OCI-LY7 (cell line): ENCODE measurements at regions not wholly inside any gene's neighbourhood (a gene's known extent, or its start where the extent isn't known, plus 50 kb on each side); places are given as distances from the start of the nearest gene placed in this dataset.

Source experiments
- BruUV-seq: library from RNA; stranded (reverse); fragments of 400-500 nt; replicated peaks from 2 replicates; lab custom pipeline; 2021; lab: Mats Ljungman, UMichigan
- CTCF ChIA-PET: fragments of 300-600 bp; sonication (Branson Sonifier 250); formaldehyde crosslinking; loops from one replicate; lab custom pipeline; 2022; ENCODE audit warnings: antibody characterized with exemption; ENCODE audit not compliant: unreplicated experiment; lab: Charles Lee
- POLR2A ChIA-PET: fragments of 300-600 bp; sonication (Branson Sonifier 250); formaldehyde crosslinking; loops from one replicate; lab custom pipeline; 2022; ENCODE audit warnings: antibody characterized with exemption; lab: Charles Lee
- DNase-seq: peaks from one replicate; pipeline ENCODE4 v3.0.0-alpha.2; 2015; ENCODE audit warnings: low spot score
- H2AFZ ChIP-seq: fragments of 200-600 bp; sonication (generic), shearing (Covaris generic); 2 replicates; pipeline ENCODE4 v1.6.1; 2014; ENCODE audit warnings: mild to moderate bottlenecking, antibody characterized with exemption, low read length, moderate library complexity
- H3K27ac ChIP-seq: fragments of 200-600 bp; sonication (generic); 2 replicates; pipeline ENCODE4 v1.5.1; 2014; ENCODE audit warnings: mixed run types, low read depth, mild to moderate bottlenecking, moderate library complexity, low read length, inconsistent platforms; ENCODE audit not compliant: poor library complexity, severe bottlenecking
- H3K36me3 ChIP-seq: fragments of 200-600 bp; sonication (generic); 2 replicates; pipeline ENCODE4 v1.6.1; 2014; ENCODE audit warnings: mild to moderate bottlenecking, antibody characterized with exemption, low read length, moderate library complexity, mixed read lengths; ENCODE audit not compliant: insufficient read depth
- H3K4me1 ChIP-seq: fragments of 200-600 bp; sonication (generic); 2 replicates; pipeline ENCODE4 v1.5.1; 2014; ENCODE audit warnings: mild to moderate bottlenecking, low read length; ENCODE audit not compliant: insufficient read depth, poor library complexity, severe bottlenecking
- H3K4me2 ChIP-seq: fragments of 200-600 bp; sonication (generic); 2 replicates; pipeline ENCODE4 v1.6.1; 2014; ENCODE audit warnings: mild to moderate bottlenecking, low read length
- H3K4me3 ChIP-seq: fragments of 200-600 bp; sonication (generic); 2 replicates; pipeline ENCODE4 v1.5.1; 2014; ENCODE audit warnings: mild to moderate bottlenecking, low read depth, low read length; ENCODE audit not compliant: poor library complexity, severe bottlenecking
- H3K79me2 ChIP-seq: fragments of 200-600 bp; sonication (generic); 2 replicates; pipeline ENCODE4 v1.6.1; 2016; ENCODE audit warnings: low read depth, mild to moderate bottlenecking, low read length, moderate library complexity, mixed read lengths; ENCODE audit not compliant: insufficient read depth
- H3K9me2 ChIP-seq: fragments of 200-600 bp; sonication (generic); 2 replicates; pipeline ENCODE4 v1.6.1; 2016; ENCODE audit warnings: mild to moderate bottlenecking, low read length, mixed read lengths; ENCODE audit not compliant: insufficient read depth
- H3K9me3 ChIP-seq: fragments of 200-600 bp; sonication (generic); 2 replicates; pipeline ENCODE4 v1.6.1; 2014; ENCODE audit warnings: mild to moderate bottlenecking, mixed run types, low read length, mixed read lengths
- H4K20me1 ChIP-seq: fragments of 200-600 bp; sonication (generic); 2 replicates; pipeline ENCODE4 v1.6.1; 2014; ENCODE audit warnings: mild to moderate bottlenecking, antibody characterized with exemption, low read length, moderate library complexity, mixed read lengths; ENCODE audit not compliant: insufficient read depth
- EZH2phosphoT487 ChIP-seq: fragments of 200-600 bp; sonication (generic); IDR thresholded peaks from 2 replicates; pipeline ENCODE4 v1.6.1; 2018; ENCODE audit warnings: low read depth, borderline replicate concordance, mild to moderate bottlenecking, mixed run types, antibody characterized with exemption, low read length, moderate library complexity, mixed read lengths
- intact Hi-C: fragments of 100-400 bp; cut with micrococcal nuclease; formaldehyde crosslinking; loops from one replicate; pipeline ENCODE4 v1.10.0; 2022; ENCODE audit not compliant: unreplicated experiment
- TF ChIP-seq, protein P1 (sequence below): fragments of 200-600 bp; sonication (generic); conservative IDR thresholded peaks from 2 replicates; pipeline ENCODE4 v1.5.1; 2014; ENCODE audit warnings: mild to moderate bottlenecking, antibody characterized with exemption, low read length, moderate library complexity, mixed read lengths

GRCh38 chr6:78570044-78570443 is 297.3 kb upstream of the IRAK1BP1 start:
- ChIA-PET CTCF (no interaction called here), POLR2A (interaction anchor here (0.7 kb wide), 1 partner anchor 25 kb away, joined by 3 read pairs; no protein-coding TSS in a partner anchor)
- Histone ChIP-seq H3K9me3 (no peaks in the 10 kb centered on the region), H3K27ac (no peak overlapping the region), H3K4me3 (no peak overlapping the region), H3K4me1 (no peaks in the 10 kb centered on the region), H4K20me1 (no peaks in the 10 kb centered on the region), H3K9me2 (no peaks in the 10 kb centered on the region), H3K36me3 (no peaks in the 10 kb centered on the region), H3K4me2 (no peak overlapping the region), H2AFZ (no peak overlapping the region), H3K79me2 (no peaks in the 10 kb centered on the region)
- intact Hi-C loops: no loop called here
- TF ChIP-seq, protein P1, sequence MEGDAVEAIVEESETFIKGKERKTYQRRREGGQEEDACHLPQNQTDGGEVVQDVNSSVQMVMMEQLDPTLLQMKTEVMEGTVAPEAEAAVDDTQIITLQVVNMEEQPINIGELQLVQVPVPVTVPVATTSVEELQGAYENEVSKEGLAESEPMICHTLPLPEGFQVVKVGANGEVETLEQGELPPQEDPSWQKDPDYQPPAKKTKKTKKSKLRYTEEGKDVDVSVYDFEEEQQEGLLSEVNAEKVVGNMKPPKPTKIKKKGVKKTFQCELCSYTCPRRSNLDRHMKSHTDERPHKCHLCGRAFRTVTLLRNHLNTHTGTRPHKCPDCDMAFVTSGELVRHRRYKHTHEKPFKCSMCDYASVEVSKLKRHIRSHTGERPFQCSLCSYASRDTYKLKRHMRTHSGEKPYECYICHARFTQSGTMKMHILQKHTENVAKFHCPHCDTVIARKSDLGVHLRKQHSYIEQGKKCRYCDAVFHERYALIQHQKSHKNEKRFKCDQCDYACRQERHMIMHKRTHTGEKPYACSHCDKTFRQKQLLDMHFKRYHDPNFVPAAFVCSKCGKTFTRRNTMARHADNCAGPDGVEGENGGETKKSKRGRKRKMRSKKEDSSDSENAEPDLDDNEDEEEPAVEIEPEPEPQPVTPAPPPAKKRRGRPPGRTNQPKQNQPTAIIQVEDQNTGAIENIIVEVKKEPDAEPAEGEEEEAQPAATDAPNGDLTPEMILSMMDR: no peak
- TF ChIP-seq EZH2phosphoT487: no peak
- no TSS peak for BruUV-seq
- DNase-seq: no peak

DNA sequence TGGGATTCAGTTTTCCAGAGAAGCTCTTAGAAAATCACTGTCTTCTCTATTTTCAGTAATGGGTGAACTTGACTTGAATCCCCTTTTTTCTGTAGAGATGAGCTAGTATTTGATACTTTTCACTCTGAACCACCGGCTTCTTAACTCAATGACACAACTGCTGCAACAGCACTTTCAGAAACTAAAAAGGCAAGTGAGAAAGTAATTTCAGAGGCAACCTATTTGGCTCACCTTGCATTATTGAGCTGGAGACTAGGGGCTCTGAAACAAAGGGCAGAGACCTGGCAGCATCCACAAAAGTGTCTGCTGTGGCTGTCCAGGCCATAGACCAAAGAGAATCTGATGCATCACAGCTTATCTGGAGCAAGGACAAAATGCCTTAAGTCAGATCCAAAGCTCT is 289.8 kb upstream of the IRAK1BP1 start:
- H3K79me2 ChIP-seq: no peaks in the 10 kb centered on the region
- H3K4me1 ChIP-seq: no peaks in the 10 kb centered on the region
- H3K4me2 ChIP-seq: no peak overlapping the region
- BruUV-seq: no TSS peak
- H3K9me2 ChIP-seq: no peaks in the 10 kb centered on the region
- H3K4me3 ChIP-seq: no peak overlapping the region
- no peaks in the 10 kb centered on the region for H3K36me3 ChIP-seq
- H3K9me3 ChIP-seq: no peaks in the 10 kb centered on the region
- H2AFZ ChIP-seq: no peak overlapping the region
- ChIA-PET CTCF (no interaction called here), POLR2A (no interaction called here)
- DNase-seq: no peak
- no peak overlapping the region for H3K27ac ChIP-seq
- H4K20me1 ChIP-seq: no peaks in the 10 kb centered on the region
- intact Hi-C loops: no loop called here
- no peak for TF ChIP-seq EZH2phosphoT487
- TF ChIP-seq, protein P1: no peak

DNA sequence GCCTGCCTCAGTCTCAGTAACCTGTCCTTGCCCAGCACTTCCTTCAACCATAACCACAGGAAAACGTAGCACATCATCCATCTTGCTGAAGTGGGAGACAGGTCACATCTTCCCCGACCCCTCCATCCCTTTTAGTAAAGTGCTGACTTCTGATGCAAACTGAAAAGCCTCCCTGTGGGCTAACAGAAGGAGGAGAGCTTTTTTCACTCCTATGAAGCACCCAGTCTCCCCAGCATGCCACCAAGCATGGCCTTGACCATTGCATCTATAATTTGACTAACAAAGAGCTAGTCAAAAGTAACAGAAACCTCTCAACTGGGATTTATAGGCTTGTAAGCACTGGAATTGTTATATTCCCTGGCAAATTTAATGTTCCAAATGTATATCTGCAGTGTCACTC is 288.9 kb upstream of the IRAK1BP1 start:
- DNase-seq: no peak
- ChIA-PET CTCF (no interaction called here), POLR2A (no interaction called here)
- Histone ChIP-seq H2AFZ (no peak overlapping the region), H3K9me2 (no peaks in the 10 kb centered on the region), H3K4me2 (no peak overlapping the region), H3K36me3 (no peaks in the 10 kb centered on the region), H3K79me2 (no peaks in the 10 kb centered on the region), H4K20me1 (no peaks in the 10 kb centered on the region), H3K4me3 (no peak overlapping the region), H3K4me1 (no peaks in the 10 kb centered on the region), H3K27ac (no peak overlapping the region), H3K9me3 (no peaks in the 10 kb centered on the region)
- no peak for TF ChIP-seq EZH2phosphoT487
- TF ChIP-seq, protein P1: no peak
- intact Hi-C loops: no loop called here
- no TSS peak for BruUV-seq
